AG10803 (cell line): ENCODE measurements at regions not wholly inside any gene's neighbourhood (a gene's known extent, or its start where the extent isn't known, plus 50 kb on each side); places are given as distances from the start of the nearest gene placed in this dataset.

ENCODE experiments used
- DNase-seq: peaks from one replicate; pipeline ENCODE4 v3.0.0; 2010; ENCODE audit warnings: low read depth
- H3K4me3 ChIP-seq: 2 replicates; pipeline ENCODE4 v1.5.1; 2011; ENCODE audit warnings: mild to moderate bottlenecking, low read length, control low read depth
- TF ChIP-seq, protein P1 (sequence below): conservative IDR thresholded peaks from 2 replicates; pipeline ENCODE4 v1.5.1; 2011; ENCODE audit warnings: mild to moderate bottlenecking, low read length, control low read depth, inconsistent platforms

DNA sequence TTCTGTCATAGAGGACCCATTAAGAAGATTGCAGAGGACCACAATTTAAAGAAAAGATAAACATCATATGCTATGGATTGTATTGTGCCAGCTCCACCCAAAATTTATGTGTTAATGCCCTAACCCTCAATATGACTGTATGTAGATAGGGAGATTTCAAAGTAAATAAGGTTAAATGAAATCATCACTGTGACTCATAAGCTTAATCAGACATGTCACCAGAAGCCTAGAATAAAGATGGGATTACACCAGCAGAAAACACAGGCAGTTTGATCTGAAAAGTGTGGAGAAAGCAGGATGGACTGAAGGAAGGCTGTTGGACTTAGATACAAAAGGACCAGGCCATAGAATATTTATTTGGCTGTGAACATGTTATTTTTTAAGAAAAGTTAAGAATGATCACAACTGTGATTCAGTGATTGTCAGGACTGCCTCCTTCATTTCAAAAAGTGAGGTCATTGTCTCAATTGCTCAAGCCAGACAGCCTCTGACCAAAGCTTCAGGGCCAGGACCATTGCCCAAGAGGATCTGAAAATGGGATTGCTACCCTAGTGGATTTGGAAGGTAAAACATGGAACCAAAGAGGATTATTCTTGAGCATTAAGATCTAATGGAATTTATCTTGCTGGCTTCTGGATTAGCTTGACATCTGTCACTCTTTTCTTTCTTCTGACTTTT is 270.8 kb upstream of the POM121L12 start:
- no peak for DNase-seq
- TF ChIP-seq, protein P1, sequence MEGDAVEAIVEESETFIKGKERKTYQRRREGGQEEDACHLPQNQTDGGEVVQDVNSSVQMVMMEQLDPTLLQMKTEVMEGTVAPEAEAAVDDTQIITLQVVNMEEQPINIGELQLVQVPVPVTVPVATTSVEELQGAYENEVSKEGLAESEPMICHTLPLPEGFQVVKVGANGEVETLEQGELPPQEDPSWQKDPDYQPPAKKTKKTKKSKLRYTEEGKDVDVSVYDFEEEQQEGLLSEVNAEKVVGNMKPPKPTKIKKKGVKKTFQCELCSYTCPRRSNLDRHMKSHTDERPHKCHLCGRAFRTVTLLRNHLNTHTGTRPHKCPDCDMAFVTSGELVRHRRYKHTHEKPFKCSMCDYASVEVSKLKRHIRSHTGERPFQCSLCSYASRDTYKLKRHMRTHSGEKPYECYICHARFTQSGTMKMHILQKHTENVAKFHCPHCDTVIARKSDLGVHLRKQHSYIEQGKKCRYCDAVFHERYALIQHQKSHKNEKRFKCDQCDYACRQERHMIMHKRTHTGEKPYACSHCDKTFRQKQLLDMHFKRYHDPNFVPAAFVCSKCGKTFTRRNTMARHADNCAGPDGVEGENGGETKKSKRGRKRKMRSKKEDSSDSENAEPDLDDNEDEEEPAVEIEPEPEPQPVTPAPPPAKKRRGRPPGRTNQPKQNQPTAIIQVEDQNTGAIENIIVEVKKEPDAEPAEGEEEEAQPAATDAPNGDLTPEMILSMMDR: no peak
- H3K4me3 ChIP-seq: no peak overlapping the region

DNA sequence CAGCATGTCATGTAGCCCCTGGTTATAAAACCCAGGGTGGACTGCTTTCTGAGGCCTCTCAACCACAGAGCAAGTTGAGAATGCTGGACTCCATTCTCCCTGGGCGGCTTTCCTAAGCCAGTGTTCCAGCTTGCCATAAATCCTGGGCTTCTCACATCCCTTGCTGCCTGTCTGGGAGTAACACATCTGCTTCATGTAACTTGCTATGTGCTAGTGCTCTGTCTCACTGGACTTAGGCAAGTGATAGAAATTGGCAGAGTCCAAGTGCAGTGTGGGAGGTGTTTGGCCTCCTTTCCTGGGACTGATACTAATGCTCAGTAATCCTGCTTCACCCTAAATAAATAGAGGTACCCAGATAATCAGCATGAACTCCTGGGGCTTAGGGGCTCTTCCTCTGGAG is 277.1 kb upstream of the POM121L12 start:
- no peak for DNase-seq
- H3K4me3 ChIP-seq: no peak overlapping the region
- TF ChIP-seq, protein P1: no peak

DNA sequence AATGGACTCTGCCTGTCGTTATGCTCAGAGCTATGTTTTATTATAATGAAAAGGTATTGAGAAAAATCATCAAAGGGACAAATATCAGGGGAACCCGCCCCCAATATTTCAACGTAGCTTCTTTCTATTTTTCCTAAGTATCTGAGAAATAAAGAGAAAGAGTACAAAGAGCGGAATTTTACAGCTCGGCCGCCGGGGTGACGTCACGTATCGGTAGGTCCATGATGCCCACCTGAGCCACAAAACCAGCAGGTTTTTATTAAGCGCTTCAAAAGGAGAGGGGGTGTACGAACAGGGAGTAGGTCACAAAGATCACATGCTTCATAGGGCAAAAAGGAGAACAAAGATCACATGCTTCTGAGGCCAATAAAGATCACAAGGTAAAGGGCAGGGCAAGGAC is 281.6 kb upstream of the POM121L12 start:
- no peak for DNase-seq
- TF ChIP-seq, protein P1: no peak
- no peak overlapping the region for H3K4me3 ChIP-seq

DNA sequence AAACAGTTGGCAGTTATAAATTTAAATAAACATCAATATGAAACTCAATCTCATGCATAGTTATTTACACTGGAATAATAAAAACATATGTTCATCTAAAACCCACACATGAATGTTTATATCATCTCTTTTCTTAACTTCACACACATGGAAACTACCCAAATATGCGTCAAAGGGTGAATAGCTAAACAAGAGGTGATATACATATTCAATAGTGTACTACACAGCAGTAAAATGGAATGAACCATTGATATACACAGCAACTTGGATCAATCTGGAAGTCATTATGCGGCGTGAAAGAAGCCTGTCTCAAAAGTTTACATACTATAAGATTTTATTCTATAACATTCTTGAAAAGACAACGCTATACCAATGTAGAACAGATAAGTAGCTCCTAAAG is 282.5 kb upstream of the POM121L12 start:
- no peak overlapping the region for H3K4me3 ChIP-seq
- no peak for DNase-seq
- TF ChIP-seq, protein P1: no peak

DNA sequence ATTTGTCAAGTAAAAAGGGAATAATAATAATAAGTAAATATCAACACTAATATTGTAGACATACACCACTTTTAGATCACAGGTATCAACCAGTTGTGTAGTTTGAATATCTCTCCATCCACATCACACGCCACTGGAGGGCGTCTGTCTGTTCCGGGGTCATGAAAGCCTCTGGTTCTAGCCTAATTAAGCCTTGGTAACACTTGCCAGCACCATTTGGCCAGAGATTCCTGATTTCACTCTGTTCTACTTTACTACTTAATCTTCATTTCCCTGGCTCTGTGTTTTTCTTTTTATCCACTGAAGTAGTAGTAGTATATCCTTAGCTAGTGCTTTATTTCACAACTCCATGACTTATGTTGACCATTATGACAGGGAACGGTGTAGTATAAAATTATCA is 285.6 kb upstream of the POM121L12 start:
- TF ChIP-seq, protein P1: no peak
- no peak for DNase-seq
- H3K4me3 ChIP-seq: no peak overlapping the region

DNA sequence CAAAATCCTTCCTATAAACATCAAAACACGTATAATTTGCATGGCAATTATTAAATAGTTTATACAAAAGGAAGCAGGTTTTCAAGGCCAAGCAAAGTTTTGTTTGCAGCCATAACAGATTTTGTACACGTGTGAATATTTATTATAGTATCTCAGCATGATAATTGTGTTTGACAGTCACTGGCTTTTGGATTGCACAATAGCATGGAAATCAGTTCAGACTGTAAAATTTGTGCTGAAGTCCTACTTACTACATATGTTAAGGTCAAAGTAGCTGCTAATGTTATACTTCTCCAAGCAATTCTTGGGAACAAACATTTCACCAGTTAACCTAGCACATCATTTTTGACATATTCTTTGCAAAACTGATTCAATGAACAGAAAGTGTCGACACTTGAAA is 287.6 kb upstream of the POM121L12 start:
- TF ChIP-seq, protein P1: no peak
- H3K4me3 ChIP-seq: no peak overlapping the region
- no peak for DNase-seq

DNA sequence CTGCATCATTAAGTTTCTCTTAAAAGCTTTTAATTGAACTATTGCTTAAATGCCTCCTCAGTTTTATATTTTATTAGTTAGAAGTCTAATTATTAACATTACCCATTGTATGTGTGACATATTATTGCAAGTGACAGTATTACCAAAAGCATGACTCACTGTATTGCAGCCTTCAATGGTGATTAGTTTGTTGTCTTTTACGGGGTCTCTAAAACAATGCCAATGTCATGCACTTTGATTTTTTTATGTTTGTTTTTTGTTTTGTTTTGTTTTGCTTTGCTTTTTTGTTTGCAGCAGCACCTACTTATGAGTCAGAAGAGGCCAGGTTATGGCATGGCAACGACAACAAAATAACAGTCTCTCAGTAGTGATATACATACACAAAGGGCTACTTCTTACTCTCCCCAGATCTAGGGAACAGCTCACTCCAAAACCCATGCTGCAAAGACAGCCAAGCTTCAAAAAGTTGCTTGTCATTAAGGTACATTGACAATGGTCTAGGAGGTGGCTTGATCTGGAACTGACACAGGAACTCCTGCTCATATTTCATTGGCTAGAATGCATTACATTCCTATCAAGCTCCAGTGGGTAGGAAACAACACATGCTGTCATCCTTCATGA is 293.7 kb upstream of the POM121L12 start:
- H3K4me3 ChIP-seq: no peak overlapping the region
- no peak for DNase-seq
- TF ChIP-seq, protein P1: no peak
